ENCODE measurements at regions not wholly inside any gene's neighbourhood (a gene's known extent, or its start where the extent isn't known, plus 50 kb on each side); places are given as distances from the start of the nearest gene placed in this dataset.

GRCh38 chr1:88036345-88037014 lies 647.6 kb upstream of the PKN2 start:
- no peak for DNase-seq

GRCh38 chr1:88039240-88039639 lies 644.8 kb upstream of the PKN2 start:
- DNase-seq: no peak

- DNase-seq: no peak
These were observed 640.2 kb upstream of the PKN2 start for GRCh38 chr1:88043834-88044233.

GRCh38 chr1:88052167-88052566 lies 631.9 kb upstream of the PKN2 start:
- no peak for DNase-seq

GRCh38 chr1:88053065-88053464 lies 631.0 kb upstream of the PKN2 start:
- no peak for DNase-seq

GRCh38 chr1:88056881-88057280 lies 627.2 kb upstream of the PKN2 start:
- no peak for DNase-seq

GRCh38 chr1:88058205-88058604 lies 625.9 kb upstream of the PKN2 start:
- no peak for DNase-seq

GRCh38 chr1:88060112-88060673 lies 623.9 kb upstream of the PKN2 start:
- DNase-seq: no peak

- no peak for DNase-seq
These were observed 623.2 kb upstream of the PKN2 start for GRCh38 chr1:88060750-88061491.

- peak; percentile 61 for DNase-seq
These were observed 622.4 kb upstream of the PKN2 start for GRCh38 chr1:88061492-88062177.

- no peak for DNase-seq
These were observed 621.4 kb upstream of the PKN2 start for GRCh38 chr1:88062650-88063153.

GRCh38 chr1:88063605-88064004 lies 620.5 kb upstream of the PKN2 start:
- no peak for DNase-seq

- DNase-seq: no peak
These were observed 615.6 kb upstream of the PKN2 start for GRCh38 chr1:88068407-88068960.

GRCh38 chr1:88070956-88071355 lies 613.1 kb upstream of the PKN2 start:
- no peak for DNase-seq

GRCh38 chr1:88074661-88075060 lies 609.4 kb upstream of the PKN2 start:
- DNase-seq: no peak

GRCh38 chr1:88075813-88076212 lies 608.3 kb upstream of the PKN2 start:
- no peak for DNase-seq

- peak; percentile 5 for DNase-seq
These were observed 605.0 kb upstream of the PKN2 start for GRCh38 chr1:88079036-88079435.

GRCh38 chr1:88080875-88081274 lies 603.2 kb upstream of the PKN2 start:
- no peak for DNase-seq

GRCh38 chr1:88088481-88088880 lies 595.6 kb upstream of the PKN2 start:
- DNase-seq: no peak

- DNase-seq: no peak
These were observed 594.1 kb upstream of the PKN2 start for GRCh38 chr1:88089961-88090360.

GRCh38 chr1:88098881-88099280 lies 585.2 kb upstream of the PKN2 start:
- DNase-seq: no peak

GRCh38 chr1:88101041-88101440 lies 583.0 kb upstream of the PKN2 start:
- DNase-seq: no peak

GRCh38 chr1:88104236-88104635 lies 579.8 kb upstream of the PKN2 start:
- DNase-seq: no peak

Data from COR-L47 (cell line).